HG03066 (cell line): ENCODE measurements at regions not wholly inside any gene's neighbourhood (a gene's known extent, or its start where the extent isn't known, plus 50 kb on each side); places are given as distances from the start of the nearest gene placed in this dataset.
"Not testable (repeated sequence)": the region's sequence is repeated elsewhere in the genome, so short reads cannot be mapped to it uniquely, and the experiment has no call there.

Experiments
- ATAC-seq: cut with Tn5 transposase; IDR thresholded peaks from one replicate; pipeline ENCODE4 v1.9.1; 2021; ENCODE audit warnings: low read depth; ENCODE audit not compliant: unreplicated experiment

DNA sequence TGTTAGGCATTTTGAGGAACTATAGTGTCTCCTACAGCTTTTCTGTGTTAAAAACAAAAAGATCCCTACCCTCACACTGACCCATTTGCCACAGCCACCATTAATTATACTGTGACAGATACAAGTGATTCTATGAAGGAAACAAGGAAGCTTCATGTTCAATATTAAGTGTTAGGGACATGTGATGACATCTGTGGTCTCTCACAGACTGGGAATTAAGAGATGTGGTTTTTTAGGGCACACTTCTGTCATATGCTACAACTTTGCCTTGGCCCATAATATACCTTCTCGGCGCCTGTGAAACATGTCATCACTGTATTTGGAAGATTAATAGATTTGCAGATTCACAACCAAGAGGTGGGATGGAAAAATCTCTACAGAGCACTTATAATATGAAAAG, 102.9 kb upstream of the TCF21 start:
- ATAC-seq = no peak

DNA sequence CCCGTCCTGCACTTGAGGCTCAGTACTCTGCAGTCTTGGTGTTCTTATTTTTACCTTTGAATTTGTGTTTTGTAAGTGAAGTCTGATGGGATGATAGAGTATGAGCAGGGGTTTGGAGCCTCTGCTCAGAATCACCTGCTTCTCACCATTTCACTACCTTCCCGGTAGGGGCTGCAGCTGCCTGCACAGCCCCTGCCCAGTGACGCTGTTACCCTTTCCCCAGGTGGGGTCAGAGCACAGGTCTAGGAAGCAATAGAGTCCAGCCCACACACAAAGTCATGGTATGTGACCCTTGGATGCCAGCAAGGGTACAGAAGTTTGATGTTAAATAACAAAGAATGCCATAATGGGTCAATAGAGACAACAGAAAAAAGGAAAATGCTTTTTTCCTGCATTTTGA, 101.8 kb upstream of the TCF21 start:
- no peak for ATAC-seq

DNA sequence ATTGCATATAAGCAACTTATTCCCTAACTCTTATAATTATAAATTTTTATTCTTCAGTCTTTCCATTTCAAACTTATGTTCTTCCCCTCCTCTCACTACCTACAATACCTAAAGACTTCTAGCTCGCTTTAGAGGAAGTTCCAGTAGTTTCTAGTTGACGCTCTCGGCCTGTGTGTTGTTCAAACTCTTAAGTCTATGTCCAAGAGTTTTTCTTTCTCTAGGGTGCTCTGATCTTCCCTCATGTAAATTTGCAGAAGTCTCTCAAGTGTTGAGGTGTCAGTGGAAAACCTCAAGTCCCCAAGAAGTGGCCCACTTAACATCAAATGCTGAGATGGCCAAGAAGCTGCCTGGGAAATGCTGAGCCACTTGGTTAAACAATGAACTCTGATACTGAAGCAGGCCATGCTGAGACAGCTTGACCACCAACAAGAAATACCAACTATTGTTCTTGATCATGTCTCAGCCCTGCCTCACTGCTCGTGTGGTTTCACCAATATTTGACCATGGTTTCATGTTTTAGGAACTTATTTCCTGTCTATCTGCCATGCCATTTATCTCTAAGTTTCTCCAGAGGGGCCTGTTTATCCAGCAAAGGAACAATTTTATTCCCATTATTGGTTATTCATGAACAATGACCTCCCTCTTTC, 100.9 kb upstream of the TCF21 start:
- no peak for ATAC-seq

DNA sequence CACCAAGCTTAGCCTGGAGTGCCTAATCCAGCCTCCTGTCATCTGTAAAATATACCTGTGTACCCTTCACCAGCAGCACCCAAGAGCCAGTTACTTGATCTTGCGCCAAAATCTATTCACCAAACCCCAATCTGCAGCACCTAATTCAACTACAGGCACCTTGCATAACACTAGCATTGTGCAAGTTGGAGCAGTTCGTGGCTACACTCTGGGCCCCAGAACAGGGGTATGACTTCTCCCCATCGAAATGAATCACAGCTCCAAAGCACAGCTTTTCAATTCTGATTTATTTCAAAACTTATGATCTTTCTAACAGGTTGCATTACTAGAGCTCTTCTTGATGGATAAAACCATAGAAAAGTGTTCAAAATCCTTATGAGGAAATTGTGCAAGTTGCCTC, 100.4 kb upstream of the TCF21 start:
- no peak for ATAC-seq

DNA sequence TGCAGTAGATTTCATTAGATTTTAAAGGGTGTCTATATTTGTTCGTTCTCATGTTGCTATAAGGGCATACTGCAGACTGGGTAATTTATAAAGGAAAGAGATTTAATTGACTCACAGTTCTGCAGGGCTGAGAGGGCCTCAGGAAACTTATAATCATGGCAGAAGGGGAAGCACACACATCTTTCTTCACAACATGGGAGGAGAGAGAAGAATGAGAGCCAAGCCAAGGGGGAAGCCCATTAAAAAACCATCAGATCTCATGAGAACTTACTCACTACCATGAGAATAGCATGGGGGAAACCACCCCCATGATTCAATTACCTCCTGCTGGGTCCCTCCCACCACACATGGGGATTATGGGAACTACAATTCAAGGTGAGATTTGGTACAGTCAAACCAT, 99.5 kb upstream of the TCF21 start:
- ATAC-seq = not testable (repeated sequence)

DNA sequence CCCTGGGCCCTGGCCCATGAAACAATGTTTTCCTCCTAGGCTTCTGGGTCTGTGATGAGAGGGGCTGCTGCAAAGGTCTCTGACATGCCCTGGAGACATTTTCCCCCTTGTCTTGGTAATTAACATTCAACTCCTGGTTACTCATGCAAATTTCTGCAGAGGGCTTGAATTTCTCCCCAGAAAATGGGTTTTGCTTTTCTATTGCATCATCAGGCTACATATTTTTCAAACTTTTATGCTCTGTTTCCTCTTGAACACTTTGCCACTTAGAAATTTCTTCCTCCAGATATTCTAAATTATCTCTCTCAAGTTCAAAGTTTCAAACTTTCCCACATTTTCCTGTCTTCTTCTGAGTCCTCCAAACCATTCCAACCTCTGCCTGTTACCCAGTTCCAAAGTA, 98.2 kb upstream of the TCF21 start:
- not testable (repeated sequence) for ATAC-seq

DNA sequence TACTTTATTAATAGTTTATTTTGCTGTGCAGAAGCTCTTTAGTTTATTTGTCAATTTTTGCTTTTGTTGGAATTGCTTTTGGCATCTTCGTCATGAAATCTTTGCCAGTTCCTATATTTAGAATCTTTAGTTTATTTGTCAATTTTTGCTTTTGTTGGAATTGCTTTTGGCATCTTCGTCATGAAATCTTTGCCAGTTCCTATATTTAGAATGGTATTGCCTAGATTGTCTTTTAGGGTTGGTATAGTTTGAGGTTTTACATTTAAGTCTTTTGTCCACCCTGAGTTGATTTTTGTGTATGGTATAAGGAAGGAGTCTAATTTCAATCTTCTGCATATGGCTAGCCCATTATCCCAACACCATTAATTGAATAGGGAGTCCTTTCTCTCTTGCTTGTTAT, 93.9 kb upstream of the TCF21 start:
- not testable (repeated sequence) for ATAC-seq

DNA sequence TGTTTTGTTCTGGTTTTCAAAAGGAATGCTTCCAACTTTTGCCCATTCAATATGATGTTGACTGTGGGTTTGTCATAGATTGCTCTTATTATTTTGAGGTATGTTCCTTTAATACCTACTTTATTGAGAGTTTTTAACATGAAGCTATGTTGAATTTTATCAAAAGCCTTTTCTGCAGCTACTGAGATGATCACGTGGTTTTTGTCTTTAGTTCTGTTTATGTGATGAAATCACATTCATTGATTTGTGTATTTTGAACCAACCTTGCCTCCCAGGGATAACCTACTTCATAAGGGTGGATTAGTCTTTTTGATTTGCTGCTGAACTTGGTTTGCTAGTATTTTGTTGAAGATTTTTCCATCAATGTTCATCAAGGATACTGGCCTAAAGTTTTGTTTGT, 92.7 kb upstream of the TCF21 start:
- no peak for ATAC-seq

DNA sequence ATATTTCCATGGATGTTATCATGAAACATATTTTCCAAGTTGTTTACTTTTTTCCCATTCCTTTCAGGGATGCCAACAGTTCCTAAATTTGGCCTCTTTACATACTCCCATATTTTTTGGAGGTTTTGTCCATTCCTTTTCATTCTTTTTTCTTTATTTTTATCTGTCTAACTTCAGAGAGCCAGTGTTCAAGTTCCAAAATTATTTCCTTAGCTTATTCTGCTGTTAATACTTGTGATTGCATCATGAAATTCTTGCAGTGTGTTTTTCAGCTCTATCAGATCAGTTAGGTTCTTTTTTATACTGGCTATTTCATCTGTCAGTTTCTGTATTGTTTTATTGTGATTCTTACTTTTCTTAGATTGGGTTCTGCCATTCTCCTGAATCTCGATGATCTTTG, 89.9 kb upstream of the TCF21 start:
- ATAC-seq = no peak

DNA sequence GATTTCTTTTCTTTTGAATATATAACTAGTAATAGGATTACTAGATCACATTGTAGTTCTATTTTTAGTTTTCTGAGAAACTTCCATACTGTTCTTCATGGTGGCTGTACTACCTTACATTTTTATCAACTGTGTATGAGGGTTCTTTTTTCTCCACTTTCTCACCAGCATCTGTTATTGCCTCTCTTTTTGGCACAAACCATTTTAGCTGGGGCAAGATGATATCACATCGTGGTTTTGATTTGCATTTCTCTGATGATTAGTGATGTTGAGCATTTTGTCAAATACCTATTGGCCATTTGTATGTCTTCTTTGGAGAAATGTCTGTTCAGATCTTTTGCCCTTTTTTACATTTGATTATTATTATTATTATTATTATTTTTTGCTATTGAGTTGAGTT, 86.1 kb upstream of the TCF21 start:
- ATAC-seq = no peak

DNA sequence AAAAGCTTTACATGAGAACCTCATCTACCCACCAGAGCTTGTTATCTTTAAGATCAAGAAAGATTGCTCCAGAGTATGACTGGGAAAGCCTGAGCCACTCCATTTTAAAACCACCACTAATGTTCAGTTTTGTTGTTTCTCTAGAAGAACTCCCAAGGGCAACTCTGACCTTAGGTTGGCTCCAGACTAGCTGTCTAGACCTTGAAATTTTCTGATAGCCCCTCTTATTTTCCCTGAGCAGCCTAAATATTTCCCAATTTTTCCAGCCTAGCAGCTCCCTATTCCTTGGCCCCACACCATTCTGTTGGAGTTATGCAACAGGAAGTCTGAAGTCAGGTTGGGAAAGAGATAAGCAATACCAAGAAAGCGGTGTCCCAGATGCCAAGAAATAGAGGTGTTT, 84.6 kb upstream of the TCF21 start:
- ATAC-seq = no peak

DNA sequence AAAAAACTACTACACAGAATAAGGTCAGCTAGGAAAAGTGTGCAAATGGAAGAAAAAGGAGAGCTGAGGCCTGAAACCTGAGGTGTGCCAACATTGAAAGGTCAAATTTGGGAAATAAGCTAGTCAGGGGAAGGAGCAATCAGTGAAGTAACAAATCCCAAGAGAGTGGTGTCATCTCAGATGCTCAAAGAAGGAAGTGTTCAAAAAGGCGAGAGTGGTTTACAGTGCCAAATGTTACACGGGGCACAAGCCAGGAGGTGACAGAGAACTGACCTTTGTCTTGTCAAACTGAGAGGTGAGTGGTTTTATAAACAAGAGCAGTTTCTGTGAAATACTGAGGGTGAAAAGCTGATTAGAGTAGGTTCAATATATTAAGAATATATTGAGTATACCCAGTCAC, 83.0 kb upstream of the TCF21 start:
- ATAC-seq = no peak

DNA sequence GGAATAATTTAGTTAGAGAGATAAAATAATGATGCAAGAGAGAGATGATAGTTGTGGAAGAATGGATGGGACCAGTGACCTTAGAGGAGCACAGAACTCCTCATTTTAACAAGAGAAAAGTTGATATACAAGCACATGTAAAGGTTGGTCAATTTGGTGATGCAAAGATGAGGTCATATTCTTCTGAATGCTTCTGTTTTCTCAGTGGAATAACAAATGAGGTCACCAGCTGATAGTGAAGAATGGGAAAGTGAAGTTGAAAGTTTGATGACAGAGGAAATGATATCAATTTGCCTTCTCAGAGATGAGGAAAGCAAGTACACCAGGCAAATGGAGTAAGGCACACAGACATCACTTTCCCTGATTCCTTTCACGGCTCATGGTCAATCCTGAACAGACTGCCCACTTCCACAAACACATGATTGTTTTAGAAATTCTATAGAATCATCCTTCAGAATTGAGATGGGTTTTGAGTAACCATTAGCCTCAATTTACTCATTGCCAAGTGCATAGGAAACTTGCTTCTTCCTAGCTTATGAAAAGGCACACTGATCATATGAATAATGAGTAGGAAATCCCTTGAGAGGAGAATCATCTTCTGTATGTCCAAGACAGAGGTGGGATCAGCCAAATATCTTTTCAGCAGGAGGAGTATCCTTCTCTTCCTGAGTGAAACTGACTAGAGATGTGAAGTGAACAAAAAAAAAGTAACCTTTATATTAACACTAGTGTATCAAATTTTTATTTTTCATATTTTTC, 82.4 kb upstream of the TCF21 start:
- ATAC-seq = no peak

DNA sequence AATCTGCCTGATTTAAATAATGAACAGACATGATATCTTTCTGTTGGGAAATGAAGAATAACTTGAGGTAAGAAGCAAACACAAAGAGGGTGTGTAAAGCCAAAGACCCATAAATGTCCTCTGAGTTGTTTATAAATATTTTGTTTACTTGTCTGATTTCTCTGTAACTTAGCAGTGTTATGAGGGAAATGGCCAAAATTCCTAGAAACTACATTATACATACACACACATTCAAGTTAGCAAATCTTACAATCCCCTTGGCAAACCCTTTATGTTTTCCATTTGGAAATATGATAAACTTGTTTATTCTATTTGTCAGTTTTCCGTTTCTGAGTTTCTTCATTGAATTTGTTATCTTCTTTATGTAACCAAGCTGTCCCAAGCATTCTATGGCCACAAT, 81.4 kb upstream of the TCF21 start:
- ATAC-seq = no peak

DNA sequence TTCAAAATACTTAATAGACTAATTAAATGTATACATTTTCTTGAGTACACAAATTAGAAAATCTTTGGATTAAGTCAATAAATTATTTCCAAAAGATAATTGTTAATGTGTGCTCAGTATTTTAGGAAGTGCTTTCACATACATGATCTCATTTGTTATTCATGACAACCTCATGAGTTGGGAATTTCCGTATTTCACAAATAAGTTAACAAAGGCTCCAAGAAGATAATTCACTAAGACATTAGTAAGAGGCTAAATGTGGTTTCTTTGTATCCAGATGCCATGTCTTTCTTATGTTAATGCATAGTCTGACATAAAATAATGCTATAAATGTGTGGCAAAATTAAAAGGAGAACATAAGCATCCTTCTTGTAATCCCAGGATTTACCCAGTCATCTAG, 79.5 kb upstream of the TCF21 start:
- no peak for ATAC-seq

DNA sequence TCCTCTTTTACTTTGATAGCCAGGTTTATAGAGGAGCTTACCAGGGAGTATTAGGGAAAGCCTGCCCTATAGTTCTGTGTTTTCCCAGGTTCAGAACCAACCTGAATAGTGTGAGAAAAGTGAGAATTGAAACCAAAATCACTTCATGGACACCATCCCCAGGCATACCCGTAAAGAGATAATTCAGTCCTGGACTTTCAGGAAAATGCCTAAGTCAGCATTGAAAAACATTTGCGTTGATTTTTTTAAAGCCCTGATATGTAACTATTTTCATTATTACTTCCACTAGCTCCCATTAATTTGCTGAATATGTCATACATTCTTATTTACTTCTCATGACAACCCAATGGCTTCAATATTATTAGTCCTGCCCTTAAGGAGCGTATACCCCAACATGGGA, 77.4 kb upstream of the TCF21 start:
- no peak for ATAC-seq

DNA sequence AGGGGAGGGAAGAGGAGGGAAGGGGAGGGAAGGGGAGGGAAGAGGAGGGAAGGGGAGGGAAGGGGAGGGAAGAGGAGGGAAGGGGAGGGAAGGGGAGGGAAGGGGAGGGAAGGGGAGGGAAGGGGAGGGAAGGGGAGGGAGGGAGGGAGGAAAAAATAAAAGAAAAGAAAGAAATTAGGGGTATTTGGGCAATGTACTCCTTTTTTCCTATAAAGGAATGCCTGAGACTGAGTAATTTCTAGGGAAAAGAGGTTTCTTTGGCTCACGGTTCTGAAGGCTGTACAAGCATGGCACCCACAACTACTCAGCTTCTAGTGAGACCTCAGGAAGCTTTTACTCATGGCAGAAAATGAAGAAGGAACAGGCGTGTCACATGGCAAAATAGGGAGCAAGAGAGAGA, 76.5 kb upstream of the TCF21 start:
- not testable (repeated sequence) for ATAC-seq

DNA sequence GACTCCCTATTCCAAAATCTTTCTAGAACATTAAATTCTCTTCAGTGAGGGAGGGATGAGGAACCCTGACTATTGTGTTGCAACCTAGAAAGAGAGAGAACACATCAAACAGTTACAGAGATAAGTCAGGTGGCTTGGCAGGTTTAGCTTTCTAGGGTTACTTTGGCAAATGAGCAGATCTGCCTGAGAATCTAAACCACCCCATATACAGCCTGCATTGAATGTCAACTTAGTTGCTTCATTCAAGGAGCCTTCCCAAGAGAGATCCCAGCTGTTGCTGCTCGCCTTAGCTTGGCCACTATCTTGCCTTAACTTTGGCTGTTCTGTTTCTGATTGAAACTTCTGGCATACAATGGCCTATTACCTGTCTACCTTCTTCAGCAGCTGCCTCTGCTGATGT, 74.7 kb upstream of the TCF21 start:
- no peak for ATAC-seq

DNA sequence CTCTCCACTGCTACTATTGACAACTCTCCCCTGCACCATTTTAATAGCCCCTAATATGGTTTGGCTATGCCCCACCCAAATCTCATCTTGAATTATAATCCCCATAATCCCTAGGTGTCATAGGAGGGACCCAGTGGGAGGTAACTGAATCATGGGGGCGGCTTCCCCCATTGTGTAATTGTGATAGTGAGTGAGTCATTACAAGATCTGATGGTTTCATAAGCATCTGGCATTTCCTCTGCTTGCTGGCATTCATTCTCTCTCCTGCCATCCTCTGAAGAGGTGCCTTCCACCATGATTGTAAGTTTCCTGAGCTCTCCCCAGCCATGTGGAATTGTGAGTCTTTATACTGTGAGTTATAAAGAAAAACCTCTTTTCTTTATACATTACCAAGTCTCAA, 74.1 kb upstream of the TCF21 start:
- no peak for ATAC-seq

DNA sequence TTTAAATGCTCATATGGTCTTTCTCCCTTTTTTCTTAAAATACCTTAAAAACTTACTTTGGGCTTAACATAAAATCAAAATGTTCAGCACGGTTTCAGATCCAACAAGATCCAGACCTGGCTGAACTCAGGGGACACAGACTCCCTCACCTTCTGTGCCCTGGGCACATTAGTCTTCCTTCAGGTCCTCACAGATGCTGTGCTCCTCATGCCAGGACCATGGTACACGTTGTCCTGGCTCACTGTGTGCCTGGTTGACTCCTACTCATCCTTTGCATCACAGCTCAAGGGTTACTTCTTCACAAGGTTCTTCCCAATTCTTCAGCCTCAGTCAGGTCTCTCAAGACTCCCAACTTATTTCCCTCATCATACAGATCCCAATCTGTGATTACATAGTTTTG, 73.6 kb upstream of the TCF21 start:
- no peak for ATAC-seq

DNA sequence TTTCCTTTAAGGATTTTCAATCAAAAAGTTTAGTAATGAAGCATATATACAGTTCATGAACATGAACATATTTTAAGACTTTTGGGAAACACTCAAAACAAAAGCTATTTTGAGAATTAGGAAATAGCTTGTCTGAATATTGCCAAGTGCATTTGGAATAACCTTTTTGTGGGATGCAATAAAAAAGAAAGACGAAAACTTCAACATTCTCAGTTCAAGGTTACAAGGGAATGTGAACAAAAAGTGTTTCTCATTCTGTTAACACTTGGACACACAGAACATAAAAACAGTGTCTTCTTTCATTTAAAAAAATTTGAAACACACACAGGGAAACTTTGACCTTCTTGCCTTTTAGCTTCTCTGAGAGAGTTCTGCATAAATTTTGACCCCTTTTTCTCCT, 72.7 kb upstream of the TCF21 start:
- no peak for ATAC-seq

DNA sequence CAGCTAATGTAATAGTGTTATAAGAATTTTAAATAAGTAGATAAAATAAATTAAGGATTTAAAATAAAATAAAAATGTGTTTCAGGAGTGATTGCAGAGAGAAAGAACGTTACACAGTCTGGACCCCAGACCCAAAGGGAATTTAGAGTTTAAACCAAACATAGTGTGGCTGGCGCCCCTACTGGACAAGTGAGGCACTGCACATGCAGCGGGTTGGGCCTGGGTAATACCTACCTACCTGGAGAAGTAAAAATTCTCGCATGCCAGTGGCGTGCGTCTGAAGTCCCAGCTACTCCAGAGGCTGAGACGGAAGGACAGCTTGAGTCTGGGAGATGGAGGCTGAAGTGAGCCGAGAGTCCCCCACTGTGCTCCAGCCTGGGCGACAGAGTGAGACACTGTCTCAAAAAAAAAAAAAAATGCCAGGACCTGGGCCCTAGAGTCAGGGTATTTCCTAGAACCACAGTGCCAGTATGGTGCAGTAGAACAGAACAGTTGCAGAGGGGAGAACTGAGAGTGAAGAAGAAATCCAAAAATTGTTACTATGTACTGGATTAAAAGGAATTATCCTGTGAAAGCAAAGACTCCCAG, 71.4 kb upstream of the TCF21 start:
- peak; percentile 54 for ATAC-seq
